Endothelial cell of umbilical vein (primary cell): ENCODE measurements at regions not wholly inside any gene's neighbourhood (a gene's known extent, or its start where the extent isn't known, plus 50 kb on each side); places are given as distances from the start of the nearest gene placed in this dataset.

Source experiments
- MYC ChIP-seq: IDR thresholded peaks from one replicate; pipeline ENCODE4 v1.6.1; 2011; ENCODE audit warnings: mild to moderate bottlenecking, low read depth, low read length
- POLR2AphosphoS5 ChIP-seq: IDR thresholded peaks from 2 replicates; pipeline ENCODE4 v1.6.1; 2012; ENCODE audit warnings: low read depth, mild to moderate bottlenecking, control low read depth, low read length, moderate library complexity; ENCODE audit not compliant: insufficient read depth
- TF ChIP-seq, protein P1 (sequence below), 2 donors: IDR thresholded peaks; 1 replicate in 1 of 2; 2 replicates in 1 of 2; pipeline ENCODE4 v1.5.1; 2011; ENCODE audit warnings: low read length in 2 of 2, mild to moderate bottlenecking in 2 of 2, moderate library complexity in 2 of 2, control low read depth in 1 of 2, inconsistent platforms in 1 of 2, low read depth in 1 of 2; ENCODE audit not compliant: insufficient read depth in 1 of 2; ENCODE audit errors: extremely low read depth in 1 of 2

DNA sequence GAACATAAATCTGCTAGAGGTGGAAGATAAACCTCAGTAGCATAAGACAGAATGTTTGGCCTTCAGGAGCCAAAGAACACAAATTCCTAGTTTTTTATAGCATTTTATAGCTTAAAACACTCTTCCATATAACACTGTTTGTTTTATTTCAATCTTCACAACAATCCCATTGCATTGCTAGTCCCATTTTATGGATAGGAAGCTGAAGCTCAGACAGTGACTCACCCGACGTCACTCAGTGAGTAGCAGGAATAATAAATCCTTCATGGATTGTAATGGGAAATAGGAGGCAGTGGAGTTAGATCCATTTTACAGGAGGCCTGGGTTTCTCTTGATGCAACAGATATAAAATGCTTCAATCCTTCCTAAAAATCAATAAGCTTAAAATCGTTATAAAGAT is 217.5 kb downstream of the RAB28 start:
- TF ChIP-seq POLR2AphosphoS5: no peak
- TF ChIP-seq, protein P1, sequence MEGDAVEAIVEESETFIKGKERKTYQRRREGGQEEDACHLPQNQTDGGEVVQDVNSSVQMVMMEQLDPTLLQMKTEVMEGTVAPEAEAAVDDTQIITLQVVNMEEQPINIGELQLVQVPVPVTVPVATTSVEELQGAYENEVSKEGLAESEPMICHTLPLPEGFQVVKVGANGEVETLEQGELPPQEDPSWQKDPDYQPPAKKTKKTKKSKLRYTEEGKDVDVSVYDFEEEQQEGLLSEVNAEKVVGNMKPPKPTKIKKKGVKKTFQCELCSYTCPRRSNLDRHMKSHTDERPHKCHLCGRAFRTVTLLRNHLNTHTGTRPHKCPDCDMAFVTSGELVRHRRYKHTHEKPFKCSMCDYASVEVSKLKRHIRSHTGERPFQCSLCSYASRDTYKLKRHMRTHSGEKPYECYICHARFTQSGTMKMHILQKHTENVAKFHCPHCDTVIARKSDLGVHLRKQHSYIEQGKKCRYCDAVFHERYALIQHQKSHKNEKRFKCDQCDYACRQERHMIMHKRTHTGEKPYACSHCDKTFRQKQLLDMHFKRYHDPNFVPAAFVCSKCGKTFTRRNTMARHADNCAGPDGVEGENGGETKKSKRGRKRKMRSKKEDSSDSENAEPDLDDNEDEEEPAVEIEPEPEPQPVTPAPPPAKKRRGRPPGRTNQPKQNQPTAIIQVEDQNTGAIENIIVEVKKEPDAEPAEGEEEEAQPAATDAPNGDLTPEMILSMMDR (IDR thresholded peaks at IDR 0.05; ENCODE audit: extremely low read depth in 1 of 2, insufficient read depth in 1 of 2, low read depth in 1 of 2, low read length in 2 of 2): no peak
- no peak for TF ChIP-seq MYC
